HG02588 (cell line): ENCODE measurements at regions not wholly inside any gene's neighbourhood (a gene's known extent, or its start where the extent isn't known, plus 50 kb on each side); places are given as distances from the start of the nearest gene placed in this dataset.

ENCODE experiments used
- ATAC-seq: cut with Tn5 transposase; IDR thresholded peaks from one replicate; pipeline ENCODE4 v1.9.1; 2021; ENCODE audit warnings: mild to moderate bottlenecking, moderate library complexity; ENCODE audit not compliant: unreplicated experiment

DNA sequence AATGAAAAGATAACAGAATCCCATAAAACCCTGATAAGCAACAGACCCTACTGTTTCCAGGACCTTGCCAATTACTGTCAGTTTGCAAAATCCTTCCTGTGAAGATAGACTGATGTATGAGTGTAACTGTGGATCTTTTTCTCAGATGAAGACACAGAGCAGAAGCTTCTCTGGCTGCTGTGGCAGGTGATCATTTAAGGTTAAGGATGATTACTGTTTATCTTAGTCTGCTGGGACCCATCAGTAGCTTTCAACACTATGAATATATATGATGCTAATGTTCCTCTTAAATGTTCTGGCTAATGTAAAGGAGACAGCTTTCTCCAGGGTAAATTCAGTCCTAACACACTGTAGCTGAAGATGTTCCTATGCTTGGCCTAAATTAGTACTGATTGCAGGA lies 56.0 kb upstream of the CTTNBP2 start:
- no peak for ATAC-seq

DNA sequence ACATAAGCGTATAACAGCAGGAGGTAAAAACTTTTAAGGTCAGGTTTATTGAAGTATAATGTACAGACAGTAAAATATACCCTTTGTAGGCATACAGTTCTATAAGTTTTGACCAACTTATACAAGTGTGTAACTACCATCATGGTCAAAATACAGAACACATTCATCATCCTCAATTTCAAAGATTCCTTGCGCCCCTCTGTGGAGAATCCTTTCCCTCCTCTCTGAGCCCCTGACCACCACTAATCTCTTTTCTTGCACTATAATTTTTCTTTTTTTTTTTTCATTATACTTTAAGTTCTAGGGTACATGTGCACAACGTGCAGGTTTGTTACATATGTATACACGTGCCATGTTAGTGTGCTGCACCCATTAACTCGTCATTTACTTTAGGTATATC lies 58.1 kb upstream of the CTTNBP2 start:
- ATAC-seq: no peak

DNA sequence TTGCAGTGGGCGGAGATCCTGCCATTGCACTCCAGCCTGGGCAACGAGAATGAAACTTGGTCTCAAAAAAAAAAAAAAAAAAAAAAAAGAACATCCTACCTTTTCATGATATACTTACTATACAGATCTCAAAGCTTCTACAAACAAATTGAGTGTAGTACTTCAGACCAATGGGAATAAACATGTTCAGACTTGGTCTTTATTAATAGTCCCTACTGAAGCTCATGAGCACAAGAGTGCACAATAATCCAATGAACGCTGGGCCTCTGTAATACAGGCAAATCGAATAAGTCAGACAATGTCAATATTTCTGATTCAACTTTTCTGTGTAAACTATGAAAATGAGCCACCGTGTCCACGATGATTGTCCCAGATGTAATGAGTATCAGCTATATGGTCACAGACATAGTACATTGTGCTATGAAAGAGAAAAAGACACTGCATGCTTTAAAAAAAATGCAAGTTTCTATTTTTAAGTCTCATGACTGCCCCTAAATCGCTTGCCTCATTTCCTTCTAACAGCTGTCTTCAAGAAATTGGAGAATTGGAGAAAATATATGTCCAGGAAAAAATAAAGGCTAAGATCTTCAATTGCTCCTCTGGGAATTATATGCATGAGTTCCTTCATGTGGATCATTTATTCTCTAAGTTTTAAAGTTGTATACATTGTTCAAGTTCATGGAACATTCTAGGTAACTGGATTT lies 64.0 kb upstream of the CTTNBP2 start:
- no peak for ATAC-seq

DNA sequence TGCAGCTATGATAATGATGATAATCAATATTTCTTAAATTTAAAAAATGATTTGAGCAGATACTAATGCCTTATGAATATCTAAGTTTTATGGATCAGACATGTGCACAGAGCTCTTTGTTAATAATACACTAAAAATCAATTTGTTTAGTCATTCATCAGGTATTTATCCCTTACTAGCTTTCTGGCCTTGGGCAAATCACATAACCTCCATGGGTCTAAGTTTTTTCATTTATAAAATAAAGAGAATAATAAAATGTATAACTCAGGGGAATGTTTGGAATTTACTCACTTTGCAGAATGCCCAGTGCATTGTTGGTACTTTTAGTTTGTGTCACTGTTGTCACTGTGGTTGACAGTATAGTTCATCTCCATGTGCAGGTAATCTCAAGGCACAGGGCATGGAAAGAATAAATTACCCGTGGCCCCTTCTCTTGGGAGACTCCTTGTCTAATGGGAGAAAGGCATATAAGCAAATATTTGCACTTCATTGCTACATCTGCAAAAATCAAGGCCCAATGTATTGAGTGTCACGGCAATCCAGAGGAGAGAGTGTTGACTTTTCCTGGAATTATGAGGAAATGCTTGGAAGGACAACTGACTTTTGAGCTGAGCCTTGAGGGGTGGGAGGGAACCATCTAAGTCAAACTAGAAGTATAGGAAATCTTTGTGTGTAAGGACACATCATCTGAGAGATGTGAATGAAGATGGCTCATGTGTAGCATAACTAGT lies 64.7 kb upstream of the CTTNBP2 start:
- no peak for ATAC-seq

DNA sequence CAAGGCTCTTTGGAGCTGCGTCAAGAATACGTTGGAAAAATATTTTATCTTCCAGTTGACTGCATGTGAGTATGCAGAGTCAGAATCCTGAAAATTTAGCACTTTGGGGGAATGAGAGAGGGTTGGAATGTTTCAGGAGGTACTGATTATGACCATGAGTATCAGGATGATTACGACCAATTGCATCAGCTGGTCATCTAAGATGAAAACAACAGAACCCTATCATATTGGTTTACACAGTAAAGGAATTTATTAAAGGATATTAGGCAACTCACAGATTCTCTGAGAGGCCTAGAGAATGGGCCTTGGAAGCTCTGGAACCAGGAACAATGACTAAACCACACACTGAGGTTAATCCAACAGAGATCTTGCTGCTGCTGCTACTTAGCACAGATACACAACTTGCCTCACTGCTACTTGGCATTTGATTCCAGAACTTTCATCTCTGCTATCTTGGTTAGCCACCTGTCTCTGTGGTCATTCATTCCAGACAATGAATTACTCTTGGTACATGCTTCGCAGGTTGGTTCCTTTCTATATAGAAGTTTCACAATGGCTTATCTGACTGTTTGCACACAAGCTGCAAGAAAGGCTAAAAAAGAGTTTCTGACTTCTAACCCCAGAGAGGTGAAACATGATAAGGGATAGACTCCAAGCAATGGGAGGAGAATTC lies 68.0 kb upstream of the CTTNBP2 start:
- no peak for ATAC-seq

DNA sequence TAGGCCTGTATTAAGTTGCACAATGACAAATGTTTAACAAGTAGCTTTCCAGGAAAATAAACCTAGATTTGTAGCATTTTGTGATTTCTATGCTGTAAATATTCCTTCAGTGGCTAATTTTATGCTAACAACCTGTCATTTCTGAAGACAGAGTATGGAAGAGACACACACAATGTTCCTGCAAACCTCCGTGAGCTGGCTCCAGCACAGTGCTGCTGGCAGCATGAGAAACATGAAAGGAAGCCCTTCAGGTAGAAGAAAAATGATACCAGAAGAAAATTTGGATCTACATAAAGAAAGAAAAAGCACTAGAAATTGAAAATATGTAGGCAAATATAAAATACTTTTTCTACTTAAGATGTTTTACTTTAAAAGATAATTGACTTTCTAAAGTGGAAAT lies 69.5 kb upstream of the CTTNBP2 start:
- no peak for ATAC-seq

DNA sequence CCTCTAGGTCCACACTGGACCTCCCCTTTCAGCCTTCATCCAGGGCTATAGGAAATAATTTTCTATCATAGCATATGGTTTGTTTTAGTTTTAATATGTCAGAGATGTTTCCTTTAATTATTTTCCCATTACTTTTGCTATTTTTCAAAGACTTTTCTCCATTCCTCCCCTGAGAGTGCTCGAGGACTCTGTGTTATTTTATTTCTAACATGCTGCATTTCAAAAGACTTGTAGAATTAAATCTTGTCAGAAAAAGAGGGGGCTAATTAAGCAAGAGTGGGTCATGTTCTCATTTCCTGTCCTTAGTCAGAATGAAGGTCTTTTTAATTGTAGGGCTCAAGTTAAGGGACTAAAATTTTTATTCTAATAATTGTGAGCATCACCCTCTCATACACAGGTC lies 71.6 kb upstream of the CTTNBP2 start:
- ATAC-seq: no peak

DNA sequence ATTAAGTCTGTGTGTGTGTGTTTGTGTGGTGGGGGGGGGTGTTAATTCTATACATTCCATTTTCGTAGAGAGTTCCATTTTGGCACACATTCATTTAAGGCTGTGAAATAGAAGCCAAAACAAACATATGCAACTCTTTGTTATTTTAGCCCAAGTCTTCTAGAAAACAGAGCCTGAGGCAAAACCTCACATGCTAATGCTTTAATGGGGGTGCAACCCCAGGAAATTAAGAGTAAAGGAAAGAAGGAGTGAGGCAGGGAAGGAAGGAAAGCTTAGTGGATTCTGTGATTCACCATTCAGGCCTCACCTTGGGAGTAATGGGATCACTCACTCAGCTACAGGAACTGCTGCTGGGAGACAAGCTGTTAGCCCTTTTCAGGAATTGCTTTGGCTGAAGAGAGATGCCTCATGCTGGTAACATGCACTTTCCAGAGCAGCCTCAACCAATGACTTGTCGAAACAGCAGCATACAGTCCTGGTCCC lies 73.0 kb upstream of the CTTNBP2 start:
- ATAC-seq: no peak

DNA sequence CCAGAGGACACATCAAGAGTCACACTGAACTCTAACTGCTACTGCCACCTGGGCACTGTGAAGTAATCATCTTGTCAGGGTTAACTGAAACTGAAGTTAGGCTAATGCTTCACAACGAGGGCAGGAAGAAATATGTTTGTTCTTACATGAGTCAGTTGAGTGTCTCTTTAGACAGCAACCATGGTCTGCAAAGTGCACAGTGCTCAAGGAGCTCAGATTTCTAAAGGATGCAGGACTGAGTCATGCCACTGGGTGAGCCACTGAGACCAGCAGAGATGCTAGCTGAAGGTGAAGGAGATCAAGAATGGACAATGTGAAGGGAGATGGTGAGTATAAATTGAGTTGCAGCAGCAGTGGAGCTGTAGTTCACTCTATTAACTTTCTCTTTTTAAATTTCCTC lies 76.0 kb upstream of the CTTNBP2 start:
- ATAC-seq: no peak

DNA sequence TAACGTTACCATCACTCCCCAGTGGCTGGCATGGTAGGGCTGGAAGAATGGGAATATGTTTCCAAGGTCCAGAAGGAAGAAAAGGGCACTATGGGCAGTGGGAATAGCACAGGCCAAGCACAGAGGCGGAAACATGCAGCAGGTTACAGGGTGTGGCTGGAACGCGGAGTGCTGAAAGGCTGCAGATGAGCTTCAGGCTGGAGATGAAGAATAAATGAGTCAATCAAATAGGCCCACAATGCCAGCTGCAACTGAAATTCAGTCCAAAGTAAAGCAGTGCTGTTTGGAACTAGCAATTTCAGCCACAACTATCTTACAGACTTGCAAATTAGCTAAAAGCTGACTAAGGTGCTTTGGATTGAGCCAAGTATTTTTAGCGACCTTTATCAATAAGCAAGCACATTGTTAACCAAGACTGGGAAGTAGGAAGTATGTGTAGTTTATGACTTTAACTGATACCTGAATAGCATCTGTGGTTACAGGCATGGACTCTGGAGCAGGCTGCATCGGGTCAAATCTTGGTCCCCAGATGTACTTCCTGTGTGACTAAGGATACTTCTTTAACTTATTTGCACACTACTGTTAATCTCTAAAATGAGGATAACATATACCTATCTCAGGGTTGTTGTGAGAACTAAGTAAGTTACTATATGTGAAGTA lies 77.5 kb upstream of the CTTNBP2 start:
- ATAC-seq: no peak

DNA sequence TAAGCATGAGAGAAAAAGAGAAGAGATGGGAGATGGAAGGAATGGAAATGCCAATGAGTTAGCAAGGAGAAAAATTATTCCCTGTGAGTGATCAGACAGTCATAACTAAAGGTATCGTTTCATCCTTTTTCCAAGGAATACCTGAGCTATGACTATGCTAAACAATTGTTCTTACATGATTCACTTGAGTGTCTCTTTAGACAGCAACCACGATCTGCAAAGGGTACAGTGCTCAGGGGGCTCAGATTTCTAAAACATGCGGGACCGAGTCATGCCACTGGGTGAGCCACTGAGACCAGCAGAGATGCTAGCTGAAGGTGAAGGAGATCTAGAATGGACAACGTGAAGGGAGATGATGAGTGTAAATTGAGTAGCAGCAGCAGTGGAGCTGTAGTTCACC lies 78.0 kb upstream of the CTTNBP2 start:
- ATAC-seq: no peak

DNA sequence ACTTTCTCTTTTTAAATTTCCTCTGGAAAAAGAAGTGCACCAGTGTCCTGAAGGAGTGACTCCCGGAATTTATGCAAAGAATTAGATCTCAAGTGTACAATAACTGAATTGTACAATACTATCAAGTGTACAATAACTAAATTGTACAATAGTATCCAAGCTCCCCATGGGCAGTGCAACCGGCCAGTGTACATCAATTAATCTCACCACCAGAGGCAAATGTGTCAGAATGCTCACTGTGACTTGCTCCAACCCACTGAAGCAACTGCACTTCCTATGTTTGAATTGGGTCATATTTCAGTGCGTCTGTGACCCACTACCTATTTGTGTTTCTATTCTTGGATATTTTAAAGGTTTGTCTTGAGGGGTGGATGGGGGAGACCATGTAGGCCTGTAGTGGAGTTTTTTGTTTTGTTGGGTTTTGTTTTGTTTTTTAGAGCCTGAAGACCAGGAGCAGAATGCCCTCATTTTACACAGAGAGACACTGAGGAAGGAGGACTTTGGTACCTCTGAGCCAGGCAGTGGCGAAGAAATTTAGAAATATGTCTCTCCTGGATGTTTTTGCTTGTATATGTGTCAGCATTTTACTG lies 78.5 kb upstream of the CTTNBP2 start:
- ATAC-seq: no peak

DNA sequence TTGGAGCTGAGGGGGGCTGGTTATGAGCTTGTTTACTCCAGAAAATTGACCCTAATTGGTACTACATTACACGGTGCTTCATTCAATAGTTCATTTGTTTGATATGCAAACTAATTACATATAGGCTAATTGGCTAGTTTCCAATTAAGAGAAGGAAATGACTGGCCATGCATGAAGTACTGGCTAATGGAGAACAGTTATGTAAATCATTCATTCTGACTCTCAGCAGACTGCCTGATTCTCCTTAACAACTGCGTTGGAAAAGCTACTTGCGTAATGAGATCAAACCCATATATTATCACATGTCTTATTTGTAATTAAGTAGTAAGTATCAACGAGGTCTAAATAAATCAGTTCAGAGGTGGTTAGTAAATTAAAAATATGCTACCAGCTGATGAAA lies 81.8 kb upstream of the CTTNBP2 start:
- ATAC-seq: no peak

DNA sequence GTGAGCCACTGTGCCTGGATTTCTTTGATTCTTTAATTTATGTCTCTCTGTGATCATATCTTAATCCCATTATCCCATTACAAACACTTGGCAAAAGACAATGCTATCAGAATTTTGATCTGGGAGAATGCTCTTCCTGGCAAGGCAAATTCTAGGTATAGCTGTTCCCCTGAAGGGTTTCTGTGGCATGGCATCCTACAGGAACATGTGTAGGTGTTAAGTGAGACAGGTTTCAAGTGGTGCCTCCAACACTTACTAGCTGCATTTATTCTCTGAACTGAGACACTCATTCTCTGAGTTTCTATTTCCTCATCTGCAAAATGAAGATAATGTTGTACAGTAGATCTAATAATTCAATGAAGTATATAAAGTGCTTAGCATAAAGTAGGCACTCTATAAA lies 87.1 kb upstream of the CTTNBP2 start:
- ATAC-seq: no peak

DNA sequence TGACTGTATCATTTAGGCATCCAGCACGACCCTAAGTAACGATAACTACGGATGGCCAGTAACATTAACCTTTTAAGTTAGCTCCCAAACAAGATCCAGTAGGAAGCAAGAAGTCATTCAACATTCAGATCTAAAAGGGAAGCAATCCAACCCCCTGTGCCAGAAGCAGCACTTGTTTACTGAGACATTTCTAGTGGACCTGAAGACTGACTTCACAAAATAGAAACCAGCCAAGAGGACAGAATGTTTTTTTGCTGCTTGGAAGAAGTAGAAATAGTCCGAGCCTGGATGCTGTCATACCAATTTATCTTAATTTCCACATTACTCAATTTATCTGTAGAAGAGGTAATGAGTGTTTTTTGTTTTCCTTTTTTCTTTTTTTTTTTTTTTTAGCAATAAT lies 88.0 kb upstream of the CTTNBP2 start:
- no peak for ATAC-seq

DNA sequence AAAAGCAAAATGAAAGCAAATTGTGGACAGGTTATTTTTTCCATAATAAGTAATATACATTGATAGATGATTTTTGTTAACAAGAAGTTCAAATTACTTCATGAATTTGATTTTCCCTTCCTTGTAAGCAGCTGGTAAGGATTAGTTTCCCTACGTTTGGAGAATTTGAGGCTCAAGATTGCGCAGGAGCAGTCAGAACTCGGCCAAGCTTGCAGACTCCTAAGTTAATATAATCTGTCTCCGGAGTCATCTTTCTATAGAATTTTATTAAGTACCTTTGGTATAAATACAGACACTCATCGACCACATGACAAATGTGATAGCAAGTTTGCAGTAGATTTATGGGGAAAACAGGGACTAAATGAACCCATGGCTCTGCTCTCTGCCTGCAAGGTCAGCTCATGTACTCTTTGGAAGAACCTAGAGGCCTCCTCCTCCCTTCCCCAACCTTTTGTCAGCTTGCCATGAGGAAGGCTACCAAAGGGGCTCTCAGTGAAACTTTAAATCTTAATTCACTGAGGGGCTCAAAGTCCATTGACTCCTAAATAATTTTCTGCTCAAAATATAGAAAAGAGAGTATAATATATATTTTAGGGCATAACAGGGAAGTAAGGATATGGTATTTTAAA lies 89.2 kb upstream of the CTTNBP2 start:
- no peak for ATAC-seq

DNA sequence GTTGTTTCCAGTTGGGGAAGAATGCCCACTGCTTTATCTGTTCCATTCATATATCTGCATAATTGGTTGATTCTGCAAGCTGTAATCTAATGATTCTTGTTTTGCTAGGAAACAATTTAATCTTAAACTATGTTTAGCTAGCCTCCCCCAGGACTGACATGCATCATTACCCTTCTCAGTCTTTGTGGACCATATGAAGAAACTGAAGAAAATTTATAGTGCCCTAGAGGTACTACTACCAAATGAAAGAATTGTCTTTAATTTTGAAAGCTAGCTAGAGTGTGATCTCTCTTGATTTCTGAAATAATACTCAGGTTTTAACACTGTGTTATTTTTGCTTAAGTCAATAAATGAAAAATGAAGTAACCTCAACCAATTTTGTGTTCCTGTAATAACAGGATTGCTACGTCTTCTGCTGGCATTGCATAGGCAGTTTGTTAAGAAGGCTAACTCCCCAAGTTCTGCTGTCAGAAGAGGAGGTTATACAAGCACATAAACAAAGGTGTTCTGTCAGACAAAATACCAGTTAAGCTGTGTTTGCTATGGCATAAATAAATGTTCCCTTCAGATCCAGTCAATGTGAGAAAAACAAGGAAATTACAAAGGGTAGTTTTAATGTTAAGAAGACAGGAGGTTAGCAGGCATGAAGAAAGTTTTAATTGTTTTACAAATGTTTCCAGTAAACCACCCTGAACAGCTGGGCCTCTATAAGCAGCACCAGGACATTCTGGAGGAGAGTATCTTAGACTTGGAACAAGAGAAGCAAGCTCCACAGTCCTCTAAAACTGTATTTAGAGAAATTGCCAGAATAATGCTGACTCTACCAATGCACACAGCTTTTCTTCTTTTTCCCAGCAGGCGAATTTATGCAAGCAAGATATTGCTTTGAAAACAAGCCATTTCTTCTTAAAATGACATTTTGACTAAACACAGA lies 90.3 kb upstream of the CTTNBP2 start:
- ATAC-seq: no peak

DNA sequence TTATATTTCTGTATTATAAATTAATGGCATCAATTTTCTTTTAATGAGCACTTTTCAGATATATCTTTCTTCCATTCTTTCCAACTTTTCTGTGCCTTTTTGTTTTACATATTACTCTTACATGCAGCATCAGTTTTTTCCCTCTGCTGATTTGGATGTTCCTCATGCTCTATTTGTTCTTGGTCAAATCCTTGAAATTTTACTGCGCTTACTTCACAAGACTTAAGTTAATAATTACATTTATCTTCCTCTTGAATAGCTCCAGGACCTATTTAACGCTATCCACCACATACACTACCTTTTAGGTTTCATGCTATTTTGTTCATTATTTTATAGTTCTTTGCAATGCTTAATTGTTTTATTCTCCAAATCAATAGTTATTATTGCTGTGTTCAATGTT lies 97.6 kb upstream of the CTTNBP2 start:
- no peak for ATAC-seq

DNA sequence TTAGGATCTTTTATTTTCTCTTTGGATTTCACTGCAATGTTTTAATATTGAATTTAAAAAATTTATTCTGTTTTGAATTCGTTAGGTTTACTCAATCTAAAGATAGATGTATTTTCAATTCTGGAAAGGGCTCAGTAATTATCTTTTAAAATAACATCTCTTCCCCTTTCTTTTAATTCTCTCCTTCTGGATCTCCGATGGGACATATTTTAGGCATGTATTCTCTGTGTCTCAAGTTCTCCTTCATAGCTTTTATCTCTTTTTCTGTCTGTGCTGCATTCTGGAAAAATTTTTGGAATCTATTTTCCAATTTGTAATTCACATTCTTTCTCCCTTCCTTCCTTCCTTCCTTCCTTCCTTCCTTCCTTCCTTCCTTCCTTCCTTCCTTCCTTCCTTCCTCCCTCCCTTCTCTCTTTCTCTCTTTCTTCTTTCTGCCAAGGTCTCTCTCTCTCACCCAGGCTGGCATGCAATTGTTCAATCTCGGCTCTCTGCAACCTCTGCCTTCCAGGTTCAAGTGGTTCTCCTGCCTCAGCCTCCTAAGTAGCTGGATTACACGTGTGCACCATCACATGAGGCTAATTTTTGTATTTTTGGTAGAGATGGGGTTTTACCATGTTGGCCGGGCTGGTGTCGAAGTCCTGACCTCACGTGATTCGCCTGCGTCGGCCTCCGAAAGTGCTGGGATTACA lies 98.5 kb upstream of the CTTNBP2 start:
- ATAC-seq: no peak
